ENCODE measurements at regions not wholly inside any gene's neighbourhood (a gene's known extent, or its start where the extent isn't known, plus 50 kb on each side); places are given as distances from the start of the nearest gene placed in this dataset.

GRCh38 chr6:23269436-23269835 lies 700.1 kb downstream of the HDGFL1 start:
- TF ChIP-seq CTCF (IDR thresholded peaks at IDR 0.05) (no peak), POLR2A (IDR thresholded peaks at IDR 0.05) (no peak)
